ENCODE measurements at regions not wholly inside any gene's neighbourhood (a gene's known extent, or its start where the extent isn't known, plus 50 kb on each side); places are given as distances from the start of the nearest gene placed in this dataset.

DNA sequence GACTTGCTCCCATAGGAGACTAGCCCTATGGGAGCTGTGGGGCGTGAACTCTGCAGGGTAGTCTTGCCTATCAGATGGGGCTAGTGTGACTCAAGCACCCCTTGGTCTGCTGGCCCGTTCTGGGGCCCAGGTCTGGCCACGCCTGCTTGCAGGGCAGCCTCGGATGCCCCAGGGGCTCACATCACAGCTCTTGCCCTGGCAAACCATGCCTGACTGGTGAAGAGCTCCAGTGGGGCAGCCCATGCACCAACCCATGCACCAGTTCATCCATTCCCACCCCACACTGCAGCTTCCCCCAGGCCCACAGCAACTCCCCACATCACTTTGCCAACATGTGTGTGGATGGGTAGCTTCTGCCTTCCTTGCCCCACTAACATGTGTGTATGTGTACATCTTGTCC lies 93.9 kb upstream of the PRLR start:
- H3K4me3 ChIP-seq (replicated peaks in 1 of 2; ENCODE audit: low read depth in 1 of 2, low read length in 2 of 2), result no peak overlapping the region
- ATAC-seq (no peak), DNase-seq (ENCODE audit: low read depth, low spot score) (no peak)
- no peak overlapping the region for H3K9ac ChIP-seq (ENCODE audit: low read length)
- no peak for TF ChIP-seq CEBPB (IDR thresholded peaks at IDR 0.05; ENCODE audit: low read depth)
- TF ChIP-seq ELF1 (IDR thresholded peaks at IDR 0.05; ENCODE audit: borderline replicate concordance, low read depth), result no peak
- TF ChIP-seq TCF7L2 (IDR thresholded peaks at IDR 0.05; ENCODE audit: borderline replicate concordance, extremely low read depth, insufficient read depth, insufficient read length), result no peak
- TF ChIP-seq, protein P1, sequence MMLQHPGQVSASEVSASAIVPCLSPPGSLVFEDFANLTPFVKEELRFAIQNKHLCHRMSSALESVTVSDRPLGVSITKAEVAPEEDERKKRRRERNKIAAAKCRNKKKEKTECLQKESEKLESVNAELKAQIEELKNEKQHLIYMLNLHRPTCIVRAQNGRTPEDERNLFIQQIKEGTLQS (IDR thresholded peaks at IDR 0.05), result no peak
- TF ChIP-seq, protein P2, sequence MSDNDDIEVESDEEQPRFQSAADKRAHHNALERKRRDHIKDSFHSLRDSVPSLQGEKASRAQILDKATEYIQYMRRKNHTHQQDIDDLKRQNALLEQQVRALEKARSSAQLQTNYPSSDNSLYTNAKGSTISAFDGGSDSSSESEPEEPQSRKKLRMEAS (IDR thresholded peaks at IDR 0.05), result no peak
- no peak for TF ChIP-seq SP1 (IDR thresholded peaks at IDR 0.05; ENCODE audit: low read depth)
- TF ChIP-seq, protein P3, sequence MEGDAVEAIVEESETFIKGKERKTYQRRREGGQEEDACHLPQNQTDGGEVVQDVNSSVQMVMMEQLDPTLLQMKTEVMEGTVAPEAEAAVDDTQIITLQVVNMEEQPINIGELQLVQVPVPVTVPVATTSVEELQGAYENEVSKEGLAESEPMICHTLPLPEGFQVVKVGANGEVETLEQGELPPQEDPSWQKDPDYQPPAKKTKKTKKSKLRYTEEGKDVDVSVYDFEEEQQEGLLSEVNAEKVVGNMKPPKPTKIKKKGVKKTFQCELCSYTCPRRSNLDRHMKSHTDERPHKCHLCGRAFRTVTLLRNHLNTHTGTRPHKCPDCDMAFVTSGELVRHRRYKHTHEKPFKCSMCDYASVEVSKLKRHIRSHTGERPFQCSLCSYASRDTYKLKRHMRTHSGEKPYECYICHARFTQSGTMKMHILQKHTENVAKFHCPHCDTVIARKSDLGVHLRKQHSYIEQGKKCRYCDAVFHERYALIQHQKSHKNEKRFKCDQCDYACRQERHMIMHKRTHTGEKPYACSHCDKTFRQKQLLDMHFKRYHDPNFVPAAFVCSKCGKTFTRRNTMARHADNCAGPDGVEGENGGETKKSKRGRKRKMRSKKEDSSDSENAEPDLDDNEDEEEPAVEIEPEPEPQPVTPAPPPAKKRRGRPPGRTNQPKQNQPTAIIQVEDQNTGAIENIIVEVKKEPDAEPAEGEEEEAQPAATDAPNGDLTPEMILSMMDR (IDR thresholded peaks at IDR 0.05 in 2 of 3, conservative IDR thresholded peaks at IDR 0.05 in 1 of 3; ENCODE audit: borderline replicate concordance in 1 of 3, insufficient read depth in 1 of 3, low read depth in 2 of 3, low read length in 2 of 3), result no peak
- no peak for TF ChIP-seq FOSL1 (IDR thresholded peaks at IDR 0.05; ENCODE audit: low read depth)
- TF ChIP-seq EZH2phosphoT487 (IDR thresholded peaks at IDR 0.05; ENCODE audit: borderline replicate concordance), result no peak
- no peak for TF ChIP-seq POLR2A (IDR thresholded peaks at IDR 0.05; ENCODE audit: borderline replicate concordance, extremely low read depth, insufficient read depth, insufficient read length)
- no peak for TF ChIP-seq CBX3 (IDR thresholded peaks at IDR 0.05; ENCODE audit: low read depth)
- no peak for TF ChIP-seq ZFX (IDR thresholded peaks at IDR 0.05)
- TF ChIP-seq, protein P4, sequence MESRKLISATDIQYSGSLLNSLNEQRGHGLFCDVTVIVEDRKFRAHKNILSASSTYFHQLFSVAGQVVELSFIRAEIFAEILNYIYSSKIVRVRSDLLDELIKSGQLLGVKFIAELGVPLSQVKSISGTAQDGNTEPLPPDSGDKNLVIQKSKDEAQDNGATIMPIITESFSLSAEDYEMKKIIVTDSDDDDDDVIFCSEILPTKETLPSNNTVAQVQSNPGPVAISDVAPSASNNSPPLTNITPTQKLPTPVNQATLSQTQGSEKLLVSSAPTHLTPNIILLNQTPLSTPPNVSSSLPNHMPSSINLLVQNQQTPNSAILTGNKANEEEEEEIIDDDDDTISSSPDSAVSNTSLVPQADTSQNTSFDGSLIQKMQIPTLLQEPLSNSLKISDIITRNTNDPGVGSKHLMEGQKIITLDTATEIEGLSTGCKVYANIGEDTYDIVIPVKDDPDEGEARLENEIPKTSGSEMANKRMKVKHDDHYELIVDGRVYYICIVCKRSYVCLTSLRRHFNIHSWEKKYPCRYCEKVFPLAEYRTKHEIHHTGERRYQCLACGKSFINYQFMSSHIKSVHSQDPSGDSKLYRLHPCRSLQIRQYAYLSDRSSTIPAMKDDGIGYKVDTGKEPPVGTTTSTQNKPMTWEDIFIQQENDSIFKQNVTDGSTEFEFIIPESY (IDR thresholded peaks at IDR 0.05; ENCODE audit: extremely low read depth, insufficient replicate concordance, low read length), result no peak
- no peak for TF ChIP-seq SIN3A (IDR thresholded peaks at IDR 0.05; ENCODE audit: low read depth)
- no peak for TF ChIP-seq ZNF274 (IDR thresholded peaks at IDR 0.05; ENCODE audit: low read depth, low read length)
- RAD21 ChIA-PET (ENCODE audit: low non-redundant PET in 1 of 2, low total read pairs in 2 of 2, uncharacterized antibody in 2 of 2, unreplicated experiment in 2 of 2), result no interaction called here
- no peaks in the 10 kb centered on the region for H3K4me1 ChIP-seq (ENCODE audit: control insufficient read depth in 1 of 2, insufficient read depth in 2 of 2, low read length in 2 of 2)
- H3K4me2 ChIP-seq (ENCODE audit: low read length), result no peak overlapping the region
- no peak overlapping the region for H3K27ac ChIP-seq (ENCODE audit: low read depth, low read length)
- H3K36me3 ChIP-seq (ENCODE audit: control insufficient read depth in 1 of 2, insufficient read depth in 2 of 2, low read length in 2 of 2), result no peaks in the 10 kb centered on the region
- H2AFZ ChIP-seq (ENCODE audit: low read depth, low read length, poor library complexity, severe bottlenecking), result no peak overlapping the region
- CTCF ChIA-PET, result no interaction called here
- no peaks in the 10 kb centered on the region for H3K79me2 ChIP-seq (ENCODE audit: insufficient read depth, low read length)
- H3K9me3 ChIP-seq (ENCODE audit: control insufficient read depth in 1 of 2, insufficient read depth in 1 of 2, low read depth in 1 of 2, low read length in 2 of 2), result no peaks in the 10 kb centered on the region
- H4K20me1 ChIP-seq (ENCODE audit: insufficient read depth), result no peaks in the 10 kb centered on the region; the same call in 1 of the 2 replicates
- no peaks in the 10 kb centered on the region for H3K9me2 ChIP-seq (ENCODE audit: insufficient read depth)
- H3K27me3 ChIP-seq (ENCODE audit: insufficient read depth, low read length), result no peaks in the 10 kb centered on the region; the same call in 1 of the 2 replicates
- BruUV-seq (replicated peaks), result no TSS peak
- intact Hi-C loops (cut with micrococcal nuclease), result no loop called here
- POLR2A ChIA-PET, result no interaction called here

Measured in HCT116 (cell line).